ENCODE measurements at regions not wholly inside any gene's neighbourhood (a gene's known extent, or its start where the extent isn't known, plus 50 kb on each side); places are given as distances from the start of the nearest gene placed in this dataset.

DNA sequence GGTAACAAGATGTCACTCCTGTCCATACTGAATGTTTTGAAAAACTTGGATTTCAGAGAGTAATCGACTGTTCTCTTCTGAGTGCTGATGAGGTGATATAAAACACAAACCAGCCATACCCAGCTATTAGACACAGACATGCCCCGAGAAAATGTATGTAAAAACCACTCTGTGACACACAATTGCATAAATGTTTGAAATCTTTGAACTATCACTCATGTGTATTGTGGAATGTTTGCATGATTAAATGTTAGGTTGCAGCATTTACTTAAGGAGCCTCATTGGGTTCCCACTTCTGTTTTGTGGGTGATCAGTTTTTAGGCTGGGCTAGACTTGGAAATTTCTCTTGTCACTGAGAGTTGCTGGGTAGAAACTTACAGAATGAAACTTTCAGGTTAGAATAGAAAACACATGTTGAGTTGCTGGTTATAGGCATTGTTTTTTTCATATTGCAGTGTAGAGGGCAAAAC lies 270.4 kb upstream of the B3GALT2 start (continued):
- TF ChIP-seq, protein P1, sequence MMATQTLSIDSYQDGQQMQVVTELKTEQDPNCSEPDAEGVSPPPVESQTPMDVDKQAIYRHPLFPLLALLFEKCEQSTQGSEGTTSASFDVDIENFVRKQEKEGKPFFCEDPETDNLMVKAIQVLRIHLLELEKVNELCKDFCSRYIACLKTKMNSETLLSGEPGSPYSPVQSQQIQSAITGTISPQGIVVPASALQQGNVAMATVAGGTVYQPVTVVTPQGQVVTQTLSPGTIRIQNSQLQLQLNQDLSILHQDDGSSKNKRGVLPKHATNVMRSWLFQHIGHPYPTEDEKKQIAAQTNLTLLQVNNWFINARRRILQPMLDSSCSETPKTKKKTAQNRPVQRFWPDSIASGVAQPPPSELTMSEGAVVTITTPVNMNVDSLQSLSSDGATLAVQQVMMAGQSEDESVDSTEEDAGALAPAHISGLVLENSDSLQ (IDR thresholded peaks at IDR 0.05) = no peak
- no peak for TF ChIP-seq POLR2A (IDR thresholded peaks at IDR 0.05; ENCODE audit: low read depth, low read length)
- TF ChIP-seq, protein P2, sequence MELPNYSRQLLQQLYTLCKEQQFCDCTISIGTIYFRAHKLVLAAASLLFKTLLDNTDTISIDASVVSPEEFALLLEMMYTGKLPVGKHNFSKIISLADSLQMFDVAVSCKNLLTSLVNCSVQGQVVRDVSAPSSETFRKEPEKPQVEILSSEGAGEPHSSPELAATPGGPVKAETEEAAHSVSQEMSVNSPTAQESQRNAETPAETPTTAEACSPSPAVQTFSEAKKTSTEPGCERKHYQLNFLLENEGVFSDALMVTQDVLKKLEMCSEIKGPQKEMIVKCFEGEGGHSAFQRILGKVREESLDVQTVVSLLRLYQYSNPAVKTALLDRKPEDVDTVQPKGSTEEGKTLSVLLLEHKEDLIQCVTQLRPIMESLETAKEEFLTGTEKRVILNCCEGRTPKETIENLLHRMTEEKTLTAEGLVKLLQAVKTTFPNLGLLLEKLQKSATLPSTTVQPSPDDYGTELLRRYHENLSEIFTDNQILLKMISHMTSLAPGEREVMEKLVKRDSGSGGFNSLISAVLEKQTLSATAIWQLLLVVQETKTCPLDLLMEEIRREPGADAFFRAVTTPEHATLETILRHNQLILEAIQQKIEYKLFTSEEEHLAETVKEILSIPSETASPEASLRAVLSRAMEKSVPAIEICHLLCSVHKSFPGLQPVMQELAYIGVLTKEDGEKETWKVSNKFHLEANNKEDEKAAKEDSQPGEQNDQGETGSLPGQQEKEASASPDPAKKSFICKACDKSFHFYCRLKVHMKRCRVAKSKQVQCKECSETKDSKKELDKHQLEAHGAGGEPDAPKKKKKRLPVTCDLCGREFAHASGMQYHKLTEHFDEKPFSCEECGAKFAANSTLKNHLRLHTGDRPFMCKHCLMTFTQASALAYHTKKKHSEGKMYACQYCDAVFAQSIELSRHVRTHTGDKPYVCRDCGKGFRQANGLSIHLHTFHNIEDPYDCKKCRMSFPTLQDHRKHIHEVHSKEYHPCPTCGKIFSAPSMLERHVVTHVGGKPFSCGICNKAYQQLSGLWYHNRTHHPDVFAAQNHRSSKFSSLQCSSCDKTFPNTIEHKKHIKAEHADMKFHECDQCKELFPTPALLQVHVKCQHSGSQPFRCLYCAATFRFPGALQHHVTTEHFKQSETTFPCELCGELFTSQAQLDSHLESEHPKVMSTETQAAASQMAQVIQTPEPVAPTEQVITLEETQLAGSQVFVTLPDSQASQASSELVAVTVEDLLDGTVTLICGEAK (IDR thresholded peaks at IDR 0.05; ENCODE audit: borderline replicate concordance) = no peak

DNA sequence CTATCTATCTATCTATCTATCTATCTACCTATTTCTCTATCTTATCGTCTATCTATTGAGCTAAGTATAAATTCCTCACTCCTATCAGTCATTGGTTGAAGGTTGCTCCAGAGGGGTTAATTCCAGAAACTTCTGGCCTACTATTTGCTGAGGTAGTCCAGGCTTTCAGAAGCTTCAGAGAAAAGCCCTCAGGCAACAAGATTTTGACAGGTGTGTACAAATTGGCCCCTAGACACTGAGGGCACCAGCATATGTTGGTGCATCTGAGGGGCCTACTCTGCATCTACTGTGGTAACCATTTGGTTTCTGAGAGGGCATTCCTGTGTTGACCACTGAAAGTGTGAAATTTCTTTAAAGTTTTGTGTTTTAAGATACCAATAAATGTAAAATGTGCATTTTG lies 265.2 kb upstream of the B3GALT2 start:
- SMC1A ChIA-PET (ENCODE audit: uncharacterized antibody, unreplicated experiment) = interaction anchor here (1.0 kb wide), 1 partner anchor 14 kb away, joined by 3 read pairs; no protein-coding TSS in a partner anchor
- WGBS (ENCODE audit: insufficient coverage, insufficient replicate concordance, low lambda C conversion rate, missing lambda C conversion rate) = 93% methylated on average over 1 of the region's 1 CpG
- RAD21 ChIA-PET (ENCODE audit: unreplicated experiment) = no interaction called here
- ATAC-seq = no peak
- FAIRE-seq = no peak
- DNase-seq (ENCODE audit: low read depth, low spot score) = no peak
- Histone ChIP-seq H4K20me1 (ENCODE audit: control insufficient read depth, insufficient read depth) (no peaks in the 10 kb centered on the region), H3K36me3 (ENCODE audit: control insufficient read depth in 2 of 2, insufficient read depth in 2 of 2, low read length in 1 of 2) (no peaks in the 10 kb centered on the region), H3K27me3 (replicated peaks in 1 of 2; ENCODE audit: control insufficient read depth in 2 of 2, insufficient read depth in 2 of 2, low read length in 1 of 2) (no peaks in the 10 kb centered on the region), H2AFZ (ENCODE audit: control insufficient read depth, low read depth, low read length) (no peak overlapping the region), H3K4me1 (ENCODE audit: control insufficient read depth, insufficient read depth, low read length) (peaks cover 7% of the 10 kb centered on the region; the same call in 1 of the 2 replicates), H3K9ac (ENCODE audit: control insufficient read depth, insufficient read depth, low read length) (no peak overlapping the region), H3K4me2 (ENCODE audit: control insufficient read depth, insufficient read depth) (no peak overlapping the region), H3K4me3 (no peak overlapping the region), H3K27ac (ENCODE audit: control insufficient read depth, insufficient read depth) (no peak overlapping the region), H3K9me3 (replicated peaks; ENCODE audit: control insufficient read depth, insufficient read depth, low read length) (no peaks in the 10 kb centered on the region), H3K79me2 (ENCODE audit: control insufficient read depth, insufficient read depth, low read length) (no peaks in the 10 kb centered on the region)
- POLR2A ChIA-PET = no interaction called here
- no TSS peak for BruUV-seq (replicated peaks)
- in situ Hi-C loops (cut with MboI) = no loop called here
- CTCF ChIA-PET = interaction anchor here (1.2 kb wide), 1 partner anchor 24 kb away, joined by 3 read pairs; no protein-coding TSS in a partner anchor
- intact Hi-C loops (cut with micrococcal nuclease; ENCODE audit: unreplicated experiment) = no loop called here
- TF ChIP-seq, protein P3, sequence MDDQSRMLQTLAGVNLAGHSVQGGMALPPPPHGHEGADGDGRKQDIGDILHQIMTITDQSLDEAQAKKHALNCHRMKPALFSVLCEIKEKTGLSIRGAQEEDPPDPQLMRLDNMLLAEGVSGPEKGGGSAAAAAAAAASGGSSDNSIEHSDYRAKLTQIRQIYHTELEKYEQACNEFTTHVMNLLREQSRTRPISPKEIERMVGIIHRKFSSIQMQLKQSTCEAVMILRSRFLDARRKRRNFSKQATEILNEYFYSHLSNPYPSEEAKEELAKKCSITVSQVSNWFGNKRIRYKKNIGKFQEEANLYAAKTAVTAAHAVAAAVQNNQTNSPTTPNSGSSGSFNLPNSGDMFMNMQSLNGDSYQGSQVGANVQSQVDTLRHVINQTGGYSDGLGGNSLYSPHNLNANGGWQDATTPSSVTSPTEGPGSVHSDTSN (IDR thresholded peaks at IDR 0.05; ENCODE audit: insufficient replicate concordance, low read depth, low read length) = no peak
- TF ChIP-seq, protein P4, sequence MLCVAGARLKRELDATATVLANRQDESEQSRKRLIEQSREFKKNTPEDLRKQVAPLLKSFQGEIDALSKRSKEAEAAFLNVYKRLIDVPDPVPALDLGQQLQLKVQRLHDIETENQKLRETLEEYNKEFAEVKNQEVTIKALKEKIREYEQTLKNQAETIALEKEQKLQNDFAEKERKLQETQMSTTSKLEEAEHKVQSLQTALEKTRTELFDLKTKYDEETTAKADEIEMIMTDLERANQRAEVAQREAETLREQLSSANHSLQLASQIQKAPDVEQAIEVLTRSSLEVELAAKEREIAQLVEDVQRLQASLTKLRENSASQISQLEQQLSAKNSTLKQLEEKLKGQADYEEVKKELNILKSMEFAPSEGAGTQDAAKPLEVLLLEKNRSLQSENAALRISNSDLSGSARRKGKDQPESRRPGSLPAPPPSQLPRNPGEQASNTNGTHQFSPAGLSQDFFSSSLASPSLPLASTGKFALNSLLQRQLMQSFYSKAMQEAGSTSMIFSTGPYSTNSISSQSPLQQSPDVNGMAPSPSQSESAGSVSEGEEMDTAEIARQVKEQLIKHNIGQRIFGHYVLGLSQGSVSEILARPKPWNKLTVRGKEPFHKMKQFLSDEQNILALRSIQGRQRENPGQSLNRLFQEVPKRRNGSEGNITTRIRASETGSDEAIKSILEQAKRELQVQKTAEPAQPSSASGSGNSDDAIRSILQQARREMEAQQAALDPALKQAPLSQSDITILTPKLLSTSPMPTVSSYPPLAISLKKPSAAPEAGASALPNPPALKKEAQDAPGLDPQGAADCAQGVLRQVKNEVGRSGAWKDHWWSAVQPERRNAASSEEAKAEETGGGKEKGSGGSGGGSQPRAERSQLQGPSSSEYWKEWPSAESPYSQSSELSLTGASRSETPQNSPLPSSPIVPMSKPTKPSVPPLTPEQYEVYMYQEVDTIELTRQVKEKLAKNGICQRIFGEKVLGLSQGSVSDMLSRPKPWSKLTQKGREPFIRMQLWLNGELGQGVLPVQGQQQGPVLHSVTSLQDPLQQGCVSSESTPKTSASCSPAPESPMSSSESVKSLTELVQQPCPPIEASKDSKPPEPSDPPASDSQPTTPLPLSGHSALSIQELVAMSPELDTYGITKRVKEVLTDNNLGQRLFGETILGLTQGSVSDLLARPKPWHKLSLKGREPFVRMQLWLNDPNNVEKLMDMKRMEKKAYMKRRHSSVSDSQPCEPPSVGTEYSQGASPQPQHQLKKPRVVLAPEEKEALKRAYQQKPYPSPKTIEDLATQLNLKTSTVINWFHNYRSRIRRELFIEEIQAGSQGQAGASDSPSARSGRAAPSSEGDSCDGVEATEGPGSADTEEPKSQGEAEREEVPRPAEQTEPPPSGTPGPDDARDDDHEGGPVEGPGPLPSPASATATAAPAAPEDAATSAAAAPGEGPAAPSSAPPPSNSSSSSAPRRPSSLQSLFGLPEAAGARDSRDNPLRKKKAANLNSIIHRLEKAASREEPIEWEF (IDR thresholded peaks at IDR 0.05; ENCODE audit: insufficient replicate concordance, low read depth, low read length) = no peak
- no peak for TF ChIP-seq IKZF1 (conservative IDR thresholded peaks at IDR 0.05)
- no peak for TF ChIP-seq HDAC6 (IDR thresholded peaks at IDR 0.05; ENCODE audit: unreplicated experiment)
- TF ChIP-seq MTA3 (IDR thresholded peaks at IDR 0.05; ENCODE audit: borderline replicate concordance, low read length) = no peak
- no peak for TF ChIP-seq PML (IDR thresholded peaks at IDR 0.05; ENCODE audit: low read length)
- no peak for TF ChIP-seq NFIC (IDR thresholded peaks at IDR 0.05; ENCODE audit: low read depth, low read length)
